Breast epithelium (tissue), 3 donors: ENCODE measurements at regions not wholly inside any gene's neighbourhood (a gene's known extent, or its start where the extent isn't known, plus 50 kb on each side); places are given as distances from the start of the nearest gene placed in this dataset.

Experiments used
- CTCF ChIP-seq, 3 donors: fragments of 450-650 bp; IDR thresholded peaks; one replicate each; pipeline ENCODE4 v1.5.1; 2016 to 2017; ENCODE audit warnings: antibody characterized with exemption in 3 of 3, mild to moderate bottlenecking in 3 of 3, moderate library complexity in 3 of 3
- POLR2A ChIP-seq: fragments of 450-650 bp; IDR thresholded peaks from one replicate; pipeline ENCODE4 v1.6.1; 2016; ENCODE audit warnings: antibody characterized with exemption, mild to moderate bottlenecking, moderate library complexity
- POLR2AphosphoS5 ChIP-seq, 3 donors: sonication (generic); formaldehyde crosslinking; IDR thresholded peaks; one replicate each; pipeline ENCODE4 v1.6.1; 2017; ENCODE audit warnings: antibody characterized with exemption in 3 of 3

- TF ChIP-seq CTCF (IDR thresholded peaks at IDR 0.05) = no peak
- no peak for TF ChIP-seq POLR2AphosphoS5 (IDR thresholded peaks at IDR 0.05)
- TF ChIP-seq POLR2A = no peak
Measured at GRCh38 chr10:64369885-64370773, 848.9 kb downstream of the REEP3 start.
